NCI-H345 (cell line): ENCODE measurements at regions not wholly inside any gene's neighbourhood (a gene's known extent, or its start where the extent isn't known, plus 50 kb on each side); places are given as distances from the start of the nearest gene placed in this dataset.

Experiments
- DNase-seq: peaks from one replicate; lab custom pipeline; 2025; lab: John Stamatoyannopoulos, UW

DNA sequence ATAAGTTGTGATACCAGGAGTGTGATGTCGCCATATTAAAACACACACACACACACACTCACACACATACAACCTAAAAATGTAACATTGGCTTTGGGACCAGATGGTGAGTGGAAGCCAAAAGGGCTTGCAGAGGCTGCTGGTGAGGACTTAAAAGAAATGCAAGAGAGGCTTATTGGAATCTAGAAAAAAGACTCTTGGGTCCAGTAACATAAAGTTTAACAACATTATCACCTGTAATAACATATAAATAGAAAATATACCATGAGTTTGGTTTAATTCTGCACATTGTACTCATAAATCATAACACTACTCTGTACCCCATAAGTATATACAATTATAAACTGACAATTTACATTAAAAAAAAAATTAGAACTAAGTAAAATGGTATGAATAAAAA is 74.4 kb upstream of the MYCN start:
- no peak for DNase-seq

- DNase-seq = no peak
Measured at GRCh38 chr2:15866563-15867193, 73.7 kb upstream of the MYCN start.

DNA sequence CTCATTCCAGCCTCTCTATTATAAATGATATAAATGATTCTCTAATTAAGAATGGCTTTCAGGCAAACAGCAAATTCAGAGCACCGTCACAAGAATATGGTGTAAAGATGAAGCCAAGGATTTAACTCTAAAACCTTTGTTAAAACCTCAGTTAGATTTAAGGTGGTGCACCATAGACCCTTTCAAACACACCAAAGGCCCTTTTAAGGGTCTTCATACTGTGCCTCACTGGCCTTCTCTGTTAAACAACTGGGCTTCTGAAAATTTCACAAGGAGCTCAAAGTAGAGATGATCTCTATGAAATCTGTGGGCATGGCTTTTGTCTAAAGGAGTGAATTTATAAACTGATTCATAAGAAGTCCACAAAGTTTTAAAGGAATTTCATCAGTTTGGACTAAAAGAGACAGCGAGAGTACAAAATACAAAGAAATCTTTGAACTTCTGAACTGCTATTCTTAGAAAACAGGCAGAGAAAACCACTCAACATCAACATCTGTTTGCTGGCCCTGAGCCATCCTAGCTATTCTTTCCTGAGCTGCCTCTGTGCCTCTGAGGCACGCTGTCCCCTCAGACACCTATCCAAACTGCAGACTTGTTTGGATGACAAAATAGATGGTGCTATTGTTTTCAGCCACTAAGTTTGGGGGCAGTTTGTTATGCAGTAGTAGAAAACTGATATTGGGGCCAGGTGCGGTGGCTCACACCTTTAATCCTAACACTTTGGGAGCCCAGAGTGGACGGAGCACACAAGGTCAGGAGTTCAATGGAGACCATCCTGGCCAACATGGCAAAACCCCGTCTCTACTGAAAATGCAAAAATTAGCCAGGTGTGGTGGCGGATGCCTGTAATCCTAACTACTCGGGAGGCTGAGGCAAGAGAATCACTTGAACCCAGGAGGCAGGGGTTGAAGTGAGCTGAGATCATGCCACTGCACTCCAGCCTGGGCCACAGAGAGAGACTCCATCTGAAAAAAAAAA is 72.9 kb upstream of the MYCN start:
- DNase-seq = no peak

DNA sequence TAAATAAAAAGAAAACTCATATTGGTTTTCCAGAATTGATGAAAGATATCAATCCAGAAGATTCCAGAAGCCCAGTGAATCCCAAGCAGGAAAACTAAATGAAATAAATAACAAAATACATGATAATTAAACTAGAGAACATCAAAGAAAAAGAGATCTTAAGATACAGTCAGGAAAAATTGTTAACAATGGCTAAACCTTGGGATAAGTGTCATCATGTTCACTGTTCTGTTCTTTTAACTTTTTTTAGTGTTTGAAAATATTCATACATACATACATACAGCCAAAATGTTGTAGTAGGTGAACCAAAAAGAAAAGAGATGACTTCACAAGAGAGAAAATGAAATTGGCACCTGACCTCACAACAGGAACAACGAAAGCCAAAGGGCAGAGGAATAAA is 72.2 kb upstream of the MYCN start:
- DNase-seq = no peak

DNA sequence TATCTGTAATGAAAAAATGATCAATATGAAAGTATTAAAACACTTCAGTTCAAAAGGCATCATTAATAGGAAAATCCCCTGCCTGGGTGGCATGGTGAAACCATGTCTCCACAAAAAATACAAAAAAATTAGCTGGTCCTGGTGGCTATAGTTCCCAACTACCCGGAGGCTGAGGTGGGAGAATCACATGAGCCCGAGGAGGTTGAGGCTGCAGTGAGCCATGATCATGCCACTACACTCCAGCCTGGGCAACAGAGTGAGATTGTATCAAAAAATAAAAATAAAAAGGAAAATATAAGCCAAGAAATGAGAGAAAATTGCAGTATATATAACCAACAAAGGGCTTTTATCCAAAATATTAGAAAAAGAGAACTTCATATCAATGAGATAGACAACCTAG is 71.6 kb upstream of the MYCN start:
- no peak for DNase-seq

DNA sequence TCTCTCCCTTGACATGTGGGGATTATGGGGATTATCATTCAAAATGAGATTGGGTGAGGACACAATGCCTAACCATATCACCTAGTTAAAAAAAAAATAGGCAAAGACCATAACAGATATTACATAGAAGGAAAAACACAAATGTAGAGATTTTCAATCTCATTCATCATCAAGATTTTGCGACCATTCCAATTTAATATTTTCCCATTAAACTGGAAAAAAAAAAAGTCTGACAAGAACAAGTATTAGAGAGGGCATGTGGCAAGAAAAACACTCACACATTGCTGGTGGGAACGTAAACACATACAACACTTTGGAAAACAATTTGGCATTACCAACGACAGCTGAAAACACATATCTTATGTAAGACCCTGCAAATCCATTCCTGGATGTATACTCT is 71.0 kb upstream of the MYCN start:
- DNase-seq = no peak

DNA sequence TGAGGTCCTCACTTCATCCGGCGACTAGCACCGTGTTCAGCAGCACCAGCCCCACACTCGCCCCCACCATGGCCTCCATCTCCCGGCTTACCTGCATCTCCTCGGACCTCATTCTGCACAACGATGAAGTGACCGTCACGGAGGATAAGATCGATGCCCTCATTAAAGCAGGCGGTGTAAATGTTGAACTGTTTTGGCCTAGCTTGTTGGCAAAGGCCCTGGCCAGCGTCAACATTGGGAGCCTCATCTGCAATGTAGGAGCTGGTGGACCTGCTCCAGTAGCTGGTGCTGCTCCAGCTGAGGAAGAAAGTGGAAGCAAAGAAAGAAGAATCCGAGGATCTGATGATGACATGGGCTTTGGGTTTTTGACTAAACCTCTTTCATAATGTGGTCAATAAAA is 70.5 kb upstream of the MYCN start:
- DNase-seq = no peak

GRCh38 chr2:15870565-15870964 is 69.8 kb upstream of the MYCN start:
- no peak for DNase-seq

GRCh38 chr2:15871239-15871783 is 69.0 kb upstream of the MYCN start:
- no peak for DNase-seq

DNA sequence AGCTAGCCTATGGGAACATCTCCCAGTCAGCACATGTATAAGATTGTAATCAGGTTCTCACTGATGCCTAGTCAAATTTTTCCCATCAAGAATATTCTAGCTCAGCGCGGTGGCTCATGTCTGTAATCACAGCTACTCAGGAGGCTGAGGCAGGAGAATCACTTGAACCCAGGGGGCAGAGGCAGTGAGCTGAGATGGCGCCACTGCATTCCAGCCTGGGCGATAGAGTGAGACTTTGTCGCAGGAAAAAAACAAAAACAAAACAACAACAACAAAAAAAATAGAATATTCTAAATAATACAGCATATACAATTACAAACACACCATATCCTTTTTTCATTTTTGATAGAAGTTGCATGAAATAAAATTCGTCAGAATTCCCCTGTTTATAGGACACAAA is 67.5 kb upstream of the MYCN start:
- DNase-seq = no peak

- no peak for DNase-seq
Measured at GRCh38 chr2:15874321-15874720, 66.0 kb upstream of the MYCN start.

- no peak for DNase-seq
Measured at GRCh38 chr2:15874854-15875804, 65.2 kb upstream of the MYCN start.

GRCh38 chr2:15875969-15876705 is 64.2 kb upstream of the MYCN start:
- DNase-seq = no peak

- DNase-seq = no peak
Measured at GRCh38 chr2:15880226-15881119, 59.9 kb upstream of the MYCN start.

DNA sequence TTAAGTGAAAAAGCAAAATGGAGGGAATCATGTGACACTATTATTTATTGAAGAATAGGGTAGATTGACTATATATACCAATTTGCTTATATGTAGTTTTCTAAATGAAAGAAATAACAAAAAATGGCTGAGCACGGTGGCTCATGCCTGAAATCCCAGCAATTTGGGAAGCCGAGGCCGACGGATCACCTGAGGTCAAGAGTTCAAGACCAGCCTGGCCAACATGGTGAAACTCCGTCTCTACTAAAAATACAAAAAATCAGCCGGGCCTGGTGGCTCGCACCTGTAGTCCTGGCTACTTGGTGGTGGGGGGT is 59.3 kb upstream of the MYCN start:
- DNase-seq = no peak

DNA sequence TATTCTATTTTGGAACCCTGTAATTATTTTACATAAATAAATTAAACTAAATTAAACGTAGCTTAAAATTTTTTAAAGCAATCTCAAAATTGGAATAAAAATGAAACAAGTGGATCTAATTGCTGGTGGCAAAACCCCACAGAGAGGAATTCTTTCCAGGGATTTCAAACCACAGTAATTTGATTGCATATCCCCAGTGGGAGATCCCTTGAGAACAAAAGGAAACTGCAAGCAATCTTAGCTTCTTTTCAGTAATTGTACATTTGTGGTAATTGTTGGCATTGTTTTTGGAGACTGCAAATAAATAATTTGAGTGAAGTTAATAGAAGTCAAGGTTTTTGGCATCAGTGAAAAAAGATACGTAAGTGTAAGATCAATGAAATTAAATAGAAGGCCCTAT is 58.7 kb upstream of the MYCN start:
- no peak for DNase-seq

DNA sequence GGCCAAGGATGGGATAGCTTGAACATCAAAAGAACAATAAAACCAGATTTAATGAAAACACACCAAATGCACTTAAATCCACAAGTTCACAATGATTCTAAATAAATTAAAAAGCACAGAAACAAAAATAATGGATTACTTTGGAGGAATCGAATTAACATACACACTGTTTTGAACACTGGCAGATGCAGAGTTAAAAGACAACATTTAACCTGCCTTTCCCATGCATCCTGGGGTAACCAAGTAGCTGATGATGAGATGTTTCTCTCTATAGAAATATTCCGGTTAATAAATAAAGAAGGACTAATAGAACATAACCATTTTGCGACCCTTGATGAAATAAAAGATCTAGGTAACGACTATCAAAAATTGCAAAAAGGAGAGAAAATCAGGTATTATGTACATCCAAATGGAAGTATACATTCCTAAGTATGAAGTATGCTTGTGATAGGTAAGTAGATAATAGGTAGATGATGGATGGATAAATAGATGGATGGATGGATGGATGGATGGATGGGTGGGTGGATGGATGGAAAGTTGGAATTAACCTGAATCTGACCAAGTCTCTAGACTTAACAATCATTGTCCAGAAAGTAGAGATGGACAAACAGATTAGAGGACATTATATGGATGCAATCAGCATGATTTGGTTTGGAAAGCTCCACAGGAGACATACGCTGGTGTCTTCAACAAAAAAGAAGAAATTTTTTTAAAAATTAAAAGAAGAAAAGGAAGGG is 57.4 kb upstream of the MYCN start:
- DNase-seq = no peak

DNA sequence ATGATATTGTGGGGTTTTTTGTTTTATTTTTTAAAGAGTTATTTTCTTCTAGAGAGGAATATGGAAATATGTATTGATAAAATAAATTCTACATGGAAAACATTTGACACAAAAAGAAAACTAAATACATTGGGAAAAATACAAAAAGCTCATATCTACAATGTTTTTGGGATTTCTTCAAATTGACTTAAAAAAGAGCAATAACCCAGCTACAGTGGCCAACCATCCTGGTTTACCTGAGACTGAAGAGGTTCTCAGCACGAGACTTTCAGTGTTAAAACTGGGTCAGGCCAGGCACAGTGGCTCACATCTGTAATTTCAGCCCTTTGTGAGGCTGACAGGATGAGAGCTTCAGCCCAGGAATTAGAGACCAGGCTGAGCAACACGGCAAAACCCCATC is 56.7 kb upstream of the MYCN start:
- no peak for DNase-seq

DNA sequence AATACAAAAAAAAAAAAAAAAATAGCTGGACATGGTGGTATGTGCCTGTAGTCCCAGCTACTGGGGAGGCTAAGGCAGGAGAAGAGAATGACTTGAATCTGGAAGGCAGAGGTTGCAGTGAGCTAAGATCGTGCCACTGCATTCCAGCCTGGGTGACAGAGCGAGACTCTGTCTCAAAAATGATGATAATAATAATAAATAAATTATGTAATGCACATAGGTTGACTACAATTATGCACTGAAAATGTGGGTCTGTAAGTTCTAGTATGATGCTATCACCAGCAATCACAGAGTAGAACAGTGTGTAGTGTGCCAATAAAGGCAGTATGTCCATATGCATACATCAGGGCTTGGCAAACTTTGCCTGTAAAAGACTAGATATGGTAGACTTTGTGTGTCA is 55.6 kb upstream of the MYCN start:
- DNase-seq = no peak

GRCh38 chr2:15886231-15886630 is 54.1 kb upstream of the MYCN start:
- DNase-seq = no peak
